T-helper 2 cell treated with Interferon-gamma antibody and Interleukin-4, amounts not matched to agents 5 μg/mL and 100 μg/mL, for 36 hours (primary cell): ENCODE measurements at regions not wholly inside any gene's neighbourhood (a gene's known extent, or its start where the extent isn't known, plus 50 kb on each side); places are given as distances from the start of the nearest gene placed in this dataset.

ENCODE experiments used
- DNase-seq: peaks from one replicate; pipeline ENCODE4 v3.0.0; 2021; ENCODE audit warnings: low spot score
- H3K27ac Mint-ChIP-seq: one replicate; pipeline ENCODE4 v1.8.0; 2021; ENCODE audit warnings: mild to moderate bottlenecking, mixed read lengths
- H3K27me3 Mint-ChIP-seq: one replicate; pipeline ENCODE4 v1.8.0; 2021; ENCODE audit warnings: low read depth, mixed read lengths
- H3K36me3 Mint-ChIP-seq: one replicate; pipeline ENCODE4 v1.8.0; 2021; ENCODE audit warnings: low read depth, mixed read lengths
- H3K4me1 Mint-ChIP-seq: one replicate; pipeline ENCODE4 v1.8.0; 2021; ENCODE audit warnings: low read depth, mixed read lengths
- H3K4me3 Mint-ChIP-seq: one replicate; pipeline ENCODE4 v1.8.0; 2022; ENCODE audit warnings: mild to moderate bottlenecking, moderate library complexity, mixed read lengths
- H3K9me3 Mint-ChIP-seq: one replicate; pipeline ENCODE4 v1.8.0; 2021; ENCODE audit warnings: mixed read lengths

- H3K27me3 Mint-ChIP-seq = no peaks in the 10 kb centered on the region
- H3K9me3 Mint-ChIP-seq = no peaks in the 10 kb centered on the region
- DNase-seq = no peak
- H3K36me3 Mint-ChIP-seq = no peaks in the 10 kb centered on the region
- H3K27ac Mint-ChIP-seq = no peak overlapping the region
- H3K4me3 Mint-ChIP-seq = no peak overlapping the region
- H3K4me1 Mint-ChIP-seq = no peaks in the 10 kb centered on the region
Measured at GRCh38 chr9:79378107-79378506, 193.7 kb upstream of the TLE4 start.

GRCh38 chr9:79382044-79382443, 189.7 kb upstream of the TLE4 start:
- no peak for DNase-seq
- no peak overlapping the region for H3K4me3 Mint-ChIP-seq
- H3K9me3 Mint-ChIP-seq = no peaks in the 10 kb centered on the region
- H3K27ac Mint-ChIP-seq = no peak overlapping the region
- H3K27me3 Mint-ChIP-seq = no peaks in the 10 kb centered on the region
- H3K4me1 Mint-ChIP-seq = no peaks in the 10 kb centered on the region
- H3K36me3 Mint-ChIP-seq = no peaks in the 10 kb centered on the region

- no peak for DNase-seq
- Mint-ChIP-seq H3K27ac (no peak overlapping the region), H3K27me3 (no peaks in the 10 kb centered on the region), H3K4me1 (no peaks in the 10 kb centered on the region), H3K36me3 (no peaks in the 10 kb centered on the region), H3K4me3 (no peak overlapping the region), H3K9me3 (no peaks in the 10 kb centered on the region)
Measured at GRCh38 chr9:79382458-79382857, 189.3 kb upstream of the TLE4 start.

- Mint-ChIP-seq H3K27me3 (no peaks in the 10 kb centered on the region), H3K9me3 (no peaks in the 10 kb centered on the region), H3K4me3 (no peak overlapping the region), H3K36me3 (no peaks in the 10 kb centered on the region), H3K27ac (no peak overlapping the region), H3K4me1 (no peaks in the 10 kb centered on the region)
- DNase-seq = no peak
Measured at GRCh38 chr9:79383096-79383495, 188.7 kb upstream of the TLE4 start.

GRCh38 chr9:79384091-79384490, 187.7 kb upstream of the TLE4 start:
- Mint-ChIP-seq H3K4me3 (no peak overlapping the region), H3K27ac (no peak overlapping the region), H3K9me3 (no peaks in the 10 kb centered on the region), H3K27me3 (no peaks in the 10 kb centered on the region), H3K4me1 (no peaks in the 10 kb centered on the region), H3K36me3 (no peaks in the 10 kb centered on the region)
- no peak for DNase-seq

GRCh38 chr9:79384501-79384900, 187.3 kb upstream of the TLE4 start:
- Mint-ChIP-seq H3K4me3 (no peak overlapping the region), H3K27me3 (no peaks in the 10 kb centered on the region), H3K9me3 (no peaks in the 10 kb centered on the region), H3K36me3 (no peaks in the 10 kb centered on the region), H3K27ac (no peak overlapping the region), H3K4me1 (no peaks in the 10 kb centered on the region)
- no peak for DNase-seq

GRCh38 chr9:79387101-79387835, 184.5 kb upstream of the TLE4 start:
- no peaks in the 10 kb centered on the region for H3K27me3 Mint-ChIP-seq
- H3K27ac Mint-ChIP-seq = no peak overlapping the region
- H3K9me3 Mint-ChIP-seq = no peaks in the 10 kb centered on the region
- no peaks in the 10 kb centered on the region for H3K4me1 Mint-ChIP-seq
- no peaks in the 10 kb centered on the region for H3K36me3 Mint-ChIP-seq
- DNase-seq = no peak
- H3K4me3 Mint-ChIP-seq = no peak overlapping the region

GRCh38 chr9:79390077-79390698, 181.6 kb upstream of the TLE4 start:
- no peaks in the 10 kb centered on the region for H3K36me3 Mint-ChIP-seq
- no peaks in the 10 kb centered on the region for H3K27me3 Mint-ChIP-seq
- DNase-seq = no peak
- no peaks in the 10 kb centered on the region for H3K4me1 Mint-ChIP-seq
- H3K4me3 Mint-ChIP-seq = no peak overlapping the region
- no peak overlapping the region for H3K27ac Mint-ChIP-seq
- no peaks in the 10 kb centered on the region for H3K9me3 Mint-ChIP-seq

- no peaks in the 10 kb centered on the region for H3K27me3 Mint-ChIP-seq
- DNase-seq = no peak
- no peaks in the 10 kb centered on the region for H3K9me3 Mint-ChIP-seq
- no peaks in the 10 kb centered on the region for H3K4me1 Mint-ChIP-seq
- no peaks in the 10 kb centered on the region for H3K36me3 Mint-ChIP-seq
- no peak overlapping the region for H3K4me3 Mint-ChIP-seq
- H3K27ac Mint-ChIP-seq = no peak overlapping the region
Measured at GRCh38 chr9:79390781-79391770, 180.7 kb upstream of the TLE4 start.

- H3K27ac Mint-ChIP-seq = no peak overlapping the region
- no peak for DNase-seq
- no peak overlapping the region for H3K4me3 Mint-ChIP-seq
- no peaks in the 10 kb centered on the region for H3K9me3 Mint-ChIP-seq
- no peaks in the 10 kb centered on the region for H3K36me3 Mint-ChIP-seq
- no peaks in the 10 kb centered on the region for H3K4me1 Mint-ChIP-seq
- H3K27me3 Mint-ChIP-seq = no peaks in the 10 kb centered on the region
Measured at GRCh38 chr9:79395228-79395627, 176.5 kb upstream of the TLE4 start.

- Mint-ChIP-seq H3K27me3 (no peaks in the 10 kb centered on the region), H3K27ac (no peak overlapping the region), H3K9me3 (no peaks in the 10 kb centered on the region)
Measured at GRCh38 chr9:79395755-79396154, 176.0 kb upstream of the TLE4 start.

GRCh38 chr9:79396168-79396567, 175.6 kb upstream of the TLE4 start:
- no peak for DNase-seq
- no peaks in the 10 kb centered on the region for H3K27me3 Mint-ChIP-seq
- no peaks in the 10 kb centered on the region for H3K4me1 Mint-ChIP-seq
- H3K36me3 Mint-ChIP-seq = no peaks in the 10 kb centered on the region
- no peak overlapping the region for H3K27ac Mint-ChIP-seq
- H3K4me3 Mint-ChIP-seq = no peak overlapping the region
- H3K9me3 Mint-ChIP-seq = no peaks in the 10 kb centered on the region

More at GRCh38 chr9:79395755-79396154, 176.0 kb upstream of the TLE4 start:
- Mint-ChIP-seq H3K4me1 (no peaks in the 10 kb centered on the region), H3K4me3 (no peak overlapping the region), H3K36me3 (no peaks in the 10 kb centered on the region)
- DNase-seq = no peak

GRCh38 chr9:79403495-79403894, 168.3 kb upstream of the TLE4 start:
- Mint-ChIP-seq H3K27me3 (no peaks in the 10 kb centered on the region), H3K4me1 (no peaks in the 10 kb centered on the region), H3K36me3 (no peaks in the 10 kb centered on the region), H3K4me3 (no peak overlapping the region), H3K27ac (no peak overlapping the region), H3K9me3 (no peaks in the 10 kb centered on the region)
- no peak for DNase-seq

GRCh38 chr9:79408200-79408599, 163.6 kb upstream of the TLE4 start:
- H3K4me1 Mint-ChIP-seq = no peaks in the 10 kb centered on the region
- no peaks in the 10 kb centered on the region for H3K9me3 Mint-ChIP-seq
- no peak overlapping the region for H3K4me3 Mint-ChIP-seq
- DNase-seq = no peak
- H3K36me3 Mint-ChIP-seq = no peaks in the 10 kb centered on the region
- no peaks in the 10 kb centered on the region for H3K27me3 Mint-ChIP-seq
- no peak overlapping the region for H3K27ac Mint-ChIP-seq
